ENCODE measurements at regions not wholly inside any gene's neighbourhood (a gene's known extent, or its start where the extent isn't known, plus 50 kb on each side); places are given as distances from the start of the nearest gene placed in this dataset.

GRCh38 chr1:29854700-29855276 is 618.5 kb downstream of the PTPRU start:
- Histone ChIP-seq H3K9me2 (ENCODE audit: insufficient read depth, low read length) (no peaks in the 10 kb centered on the region), H3K9me3 (ENCODE audit: low read length) (no peaks in the 10 kb centered on the region), H3K36me3 (ENCODE audit: insufficient read depth, low read length) (no peaks in the 10 kb centered on the region), H3K27me3 (ENCODE audit: insufficient read depth, low read depth, low read length) (no peaks in the 10 kb centered on the region), H3K27ac (ENCODE audit: low read length) (no peak overlapping the region), H3K79me2 (replicated peaks; ENCODE audit: insufficient read depth, low read length) (no peaks in the 10 kb centered on the region), H3F3A (ENCODE audit: insufficient read depth, low read length, poor library complexity, severe bottlenecking) (no peaks in the 10 kb centered on the region), H3K4me3 (ENCODE audit: low read length) (no peak overlapping the region), H3K9ac (ENCODE audit: low read length) (no peak overlapping the region), H3K4me2 (ENCODE audit: low read length) (no peak overlapping the region), H4K20me1 (ENCODE audit: insufficient read depth) (no peaks in the 10 kb centered on the region), H2AFZ (ENCODE audit: low read depth, low read length) (no peak overlapping the region)
- no peak for TF ChIP-seq REST (IDR thresholded peaks at IDR 0.05; ENCODE audit: borderline replicate concordance)

- no peaks in the 10 kb centered on the region for H3K79me2 ChIP-seq (replicated peaks; ENCODE audit: insufficient read depth, low read length)
- no peak overlapping the region for H3K27ac ChIP-seq (ENCODE audit: low read length)
- no peaks in the 10 kb centered on the region for H3K27me3 ChIP-seq (ENCODE audit: insufficient read depth, low read depth, low read length)
- no peaks in the 10 kb centered on the region for H4K20me1 ChIP-seq (ENCODE audit: insufficient read depth)
- no peak overlapping the region for H3K4me2 ChIP-seq (ENCODE audit: low read length)
- no peaks in the 10 kb centered on the region for H3K9me3 ChIP-seq (ENCODE audit: low read length)
- TF ChIP-seq CTCF (IDR thresholded peaks at IDR 0.05; ENCODE audit: poor library complexity, severe bottlenecking), result no peak
- no peak for TF ChIP-seq REST (IDR thresholded peaks at IDR 0.05; ENCODE audit: borderline replicate concordance)
- TF ChIP-seq EZH2 (IDR thresholded peaks at IDR 0.05; ENCODE audit: borderline replicate concordance, insufficient read depth, low read length, poor library complexity, severe bottlenecking), result no peak
- TF ChIP-seq POLR2AphosphoS5 (IDR thresholded peaks at IDR 0.05), result no peak
- TF ChIP-seq TAF1 (IDR thresholded peaks at IDR 0.05; ENCODE audit: low read depth), result no peak
- no peak for TF ChIP-seq RAD21 (conservative IDR thresholded peaks at IDR 0.05)
- no peaks in the 10 kb centered on the region for H3F3A ChIP-seq (ENCODE audit: insufficient read depth, low read length, poor library complexity, severe bottlenecking)
- H3K9me2 ChIP-seq (ENCODE audit: insufficient read depth, low read length), result no peaks in the 10 kb centered on the region
- no peak overlapping the region for H3K4me3 ChIP-seq (ENCODE audit: low read length)
- H3K36me3 ChIP-seq (ENCODE audit: insufficient read depth, low read length), result no peaks in the 10 kb centered on the region
- no peak overlapping the region for H3K9ac ChIP-seq (ENCODE audit: low read length)
- no peak overlapping the region for H2AFZ ChIP-seq (ENCODE audit: low read depth, low read length)
These were observed 617.5 kb downstream of the PTPRU start for GRCh38 chr1:29853716-29854330.

All from neural cell (in vitro differentiated cells).